ENCODE measurements at regions not wholly inside any gene's neighbourhood (a gene's known extent, or its start where the extent isn't known, plus 50 kb on each side); places are given as distances from the start of the nearest gene placed in this dataset.
"Not testable (repeated sequence)": the region's sequence is repeated elsewhere in the genome, so short reads cannot be mapped to it uniquely, and the experiment has no call there.

DNA sequence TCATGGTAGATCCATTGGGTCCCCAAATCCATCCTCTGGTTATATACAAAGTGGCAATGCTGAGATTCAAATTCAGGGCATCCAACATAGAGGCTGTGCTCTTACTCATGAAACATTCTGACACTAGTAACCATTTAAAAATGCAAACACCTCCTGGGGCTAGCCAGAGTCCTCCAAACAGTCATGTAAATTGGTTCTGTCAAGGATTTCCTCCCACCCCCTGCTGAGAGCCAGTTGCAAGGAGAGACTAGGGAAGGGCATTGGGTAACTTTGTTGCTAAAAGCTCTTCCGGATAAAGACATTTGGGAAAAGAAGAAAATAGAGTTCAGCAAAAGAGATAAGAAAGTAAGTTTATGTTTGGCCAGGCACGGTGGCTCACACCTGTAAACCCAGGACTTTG, 58.3 kb downstream of the ART5 start:
- H3K36me3 ChIP-seq; H3K4me1 ChIP-seq; H3K27me3 ChIP-seq; DNase-seq; H3K4me3 ChIP-seq (ENCODE audit: low read depth, low read length); H3K9me3 ChIP-seq: not testable (repeated sequence)

DNA sequence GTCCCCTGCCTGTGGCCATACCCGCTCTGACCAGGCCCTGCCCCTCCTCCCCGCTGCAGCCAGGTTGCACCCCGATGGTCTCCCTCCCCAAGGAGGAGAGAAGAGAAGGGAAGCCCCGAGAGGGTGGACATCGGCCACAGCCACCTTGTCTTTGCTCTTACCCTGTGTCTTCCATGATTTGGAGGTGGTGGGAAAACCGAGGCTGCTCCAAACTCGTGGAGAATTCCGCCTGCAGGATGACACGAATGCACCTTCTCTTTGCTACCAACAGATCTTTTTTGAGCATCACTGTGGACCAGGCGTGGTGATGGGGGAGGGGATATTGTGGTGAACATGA, 60.4 kb downstream of the ART5 start:
- H3K4me1 ChIP-seq; H3K4me3 ChIP-seq (ENCODE audit: low read depth, low read length); H3K9me3 ChIP-seq; H3K36me3 ChIP-seq; DNase-seq; H3K27me3 ChIP-seq: not testable (repeated sequence)

DNA sequence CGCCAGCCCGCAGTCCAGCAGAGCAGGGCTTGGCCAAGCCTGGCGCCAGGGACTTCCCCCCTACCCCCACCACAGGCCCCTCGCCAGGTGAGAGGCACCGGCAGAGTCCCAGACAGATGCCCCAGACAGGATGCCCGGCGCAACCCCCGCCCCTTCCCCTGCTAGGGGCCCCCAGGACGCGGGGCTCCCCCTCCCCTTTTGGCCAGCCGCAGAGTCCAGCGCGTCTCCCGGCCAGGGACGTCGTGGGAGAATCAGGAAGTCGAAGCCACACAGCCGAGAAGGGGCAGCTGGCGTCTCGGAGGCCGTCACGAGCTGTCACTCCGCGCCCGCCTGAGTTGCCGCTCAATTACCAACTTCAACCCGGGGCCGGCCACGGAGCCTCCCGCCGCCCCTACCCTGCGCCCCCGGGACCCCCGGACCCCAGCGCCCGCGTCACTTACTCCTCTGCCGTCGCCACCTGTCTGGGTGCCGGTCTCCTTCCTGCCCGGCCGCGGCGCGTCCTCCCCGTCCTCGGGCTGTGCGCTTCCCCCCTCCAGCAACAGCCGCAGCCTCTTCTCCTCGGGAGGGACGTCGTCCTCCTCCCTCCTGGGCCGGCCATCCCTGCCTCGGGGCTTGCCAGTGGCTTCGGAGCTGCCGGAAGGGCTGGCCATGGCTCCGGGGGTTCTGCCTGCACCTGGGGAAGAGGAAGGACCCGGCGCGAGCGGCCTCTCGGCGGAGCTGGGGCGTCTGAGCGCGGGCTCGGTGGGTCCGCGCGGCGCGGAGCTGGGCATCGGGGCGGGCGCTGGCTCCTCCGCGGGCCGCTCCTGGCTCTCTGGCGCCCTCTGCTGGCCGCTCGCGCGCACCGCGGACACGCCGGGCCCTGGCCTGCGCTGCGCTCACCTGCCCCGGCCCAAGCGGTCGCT, 61.1 kb downstream of the ART5 start:
- not testable (repeated sequence) for H3K9me3 ChIP-seq; H3K4me3 ChIP-seq (ENCODE audit: low read depth, low read length); H3K27me3 ChIP-seq; H3K4me1 ChIP-seq; H3K36me3 ChIP-seq
- DNase-seq = peak; percentile 45
- TF ChIP-seq, protein P1, sequence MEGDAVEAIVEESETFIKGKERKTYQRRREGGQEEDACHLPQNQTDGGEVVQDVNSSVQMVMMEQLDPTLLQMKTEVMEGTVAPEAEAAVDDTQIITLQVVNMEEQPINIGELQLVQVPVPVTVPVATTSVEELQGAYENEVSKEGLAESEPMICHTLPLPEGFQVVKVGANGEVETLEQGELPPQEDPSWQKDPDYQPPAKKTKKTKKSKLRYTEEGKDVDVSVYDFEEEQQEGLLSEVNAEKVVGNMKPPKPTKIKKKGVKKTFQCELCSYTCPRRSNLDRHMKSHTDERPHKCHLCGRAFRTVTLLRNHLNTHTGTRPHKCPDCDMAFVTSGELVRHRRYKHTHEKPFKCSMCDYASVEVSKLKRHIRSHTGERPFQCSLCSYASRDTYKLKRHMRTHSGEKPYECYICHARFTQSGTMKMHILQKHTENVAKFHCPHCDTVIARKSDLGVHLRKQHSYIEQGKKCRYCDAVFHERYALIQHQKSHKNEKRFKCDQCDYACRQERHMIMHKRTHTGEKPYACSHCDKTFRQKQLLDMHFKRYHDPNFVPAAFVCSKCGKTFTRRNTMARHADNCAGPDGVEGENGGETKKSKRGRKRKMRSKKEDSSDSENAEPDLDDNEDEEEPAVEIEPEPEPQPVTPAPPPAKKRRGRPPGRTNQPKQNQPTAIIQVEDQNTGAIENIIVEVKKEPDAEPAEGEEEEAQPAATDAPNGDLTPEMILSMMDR (IDR thresholded peaks at IDR 0.05; ENCODE audit: low read depth, low read length) = peak; percentile 17; the same call in 1 of the 2 replicates

DNA sequence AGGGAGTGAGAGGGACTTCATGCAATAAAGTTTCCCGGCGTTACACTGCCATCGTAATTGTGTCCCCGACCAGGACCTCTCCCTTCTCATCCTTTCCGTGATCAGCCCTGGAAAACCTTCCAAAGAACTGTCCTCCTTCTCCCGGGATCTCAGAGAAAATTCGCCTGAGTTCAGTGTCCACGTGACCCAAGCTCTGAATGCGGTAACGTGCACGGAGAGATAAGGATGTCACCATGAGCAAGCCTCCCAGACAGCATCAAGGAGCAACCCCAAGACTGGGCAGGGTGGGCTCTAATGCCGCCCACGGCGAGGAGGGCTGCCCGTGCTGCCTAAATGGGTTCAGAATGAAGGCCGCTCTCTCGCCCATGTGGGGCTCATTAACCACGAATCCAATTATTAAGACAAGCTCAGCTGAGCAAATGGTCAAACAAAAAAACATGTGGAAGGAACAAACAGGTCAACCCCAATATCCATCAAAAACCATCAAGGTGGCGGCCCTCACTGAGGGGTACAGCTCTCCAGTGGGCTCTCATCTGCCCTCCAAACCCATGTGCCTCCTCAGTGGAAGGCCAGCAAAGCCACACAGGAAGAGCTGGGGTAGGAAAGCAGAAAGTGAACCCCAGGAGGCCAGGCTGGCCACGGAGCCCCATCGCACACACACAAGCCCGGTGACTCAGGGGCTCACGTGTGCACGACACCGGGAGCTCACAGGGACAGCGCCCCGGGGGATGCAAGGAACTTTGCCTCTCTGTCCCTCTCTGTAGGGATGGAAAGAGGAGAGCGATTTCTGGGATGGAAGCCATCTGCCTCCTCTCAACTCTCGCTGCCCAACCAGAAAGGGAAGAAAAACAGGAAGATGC, 62.0 kb downstream of the ART5 start:
- H3K27me3 ChIP-seq; DNase-seq; H3K4me1 ChIP-seq; H3K36me3 ChIP-seq; H3K4me3 ChIP-seq (ENCODE audit: low read depth, low read length); H3K9me3 ChIP-seq: not testable (repeated sequence)

DNA sequence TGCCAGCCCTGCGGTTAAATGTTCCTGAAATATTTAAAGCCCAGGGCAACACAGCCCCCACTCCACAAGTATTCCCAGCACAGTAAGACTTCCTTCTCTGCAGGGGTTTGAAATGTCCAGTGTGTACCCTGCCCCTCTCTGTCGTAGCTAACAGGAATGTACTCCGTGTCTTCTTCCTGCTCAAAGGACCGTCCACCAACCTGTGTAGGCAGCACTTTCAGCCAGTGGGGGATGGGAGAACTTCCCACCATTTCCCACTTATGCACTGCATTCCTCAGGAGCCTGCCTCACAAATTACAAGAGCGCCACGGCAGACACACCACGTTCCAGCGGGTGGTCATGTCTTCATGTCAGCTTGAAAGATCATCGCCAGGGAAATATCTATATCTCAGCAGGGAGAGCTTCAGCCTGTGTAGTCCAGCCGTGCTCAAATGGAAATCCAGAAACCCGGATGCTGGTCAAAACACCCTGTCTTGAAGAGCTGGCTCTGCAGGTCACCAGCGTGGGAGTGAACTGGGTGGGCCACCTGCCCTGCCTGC, 65.7 kb downstream of the ART5 start:
- H3K27me3 ChIP-seq; H3K36me3 ChIP-seq; DNase-seq; H3K4me1 ChIP-seq; H3K4me3 ChIP-seq (ENCODE audit: low read depth, low read length); H3K9me3 ChIP-seq: not testable (repeated sequence)

DNA sequence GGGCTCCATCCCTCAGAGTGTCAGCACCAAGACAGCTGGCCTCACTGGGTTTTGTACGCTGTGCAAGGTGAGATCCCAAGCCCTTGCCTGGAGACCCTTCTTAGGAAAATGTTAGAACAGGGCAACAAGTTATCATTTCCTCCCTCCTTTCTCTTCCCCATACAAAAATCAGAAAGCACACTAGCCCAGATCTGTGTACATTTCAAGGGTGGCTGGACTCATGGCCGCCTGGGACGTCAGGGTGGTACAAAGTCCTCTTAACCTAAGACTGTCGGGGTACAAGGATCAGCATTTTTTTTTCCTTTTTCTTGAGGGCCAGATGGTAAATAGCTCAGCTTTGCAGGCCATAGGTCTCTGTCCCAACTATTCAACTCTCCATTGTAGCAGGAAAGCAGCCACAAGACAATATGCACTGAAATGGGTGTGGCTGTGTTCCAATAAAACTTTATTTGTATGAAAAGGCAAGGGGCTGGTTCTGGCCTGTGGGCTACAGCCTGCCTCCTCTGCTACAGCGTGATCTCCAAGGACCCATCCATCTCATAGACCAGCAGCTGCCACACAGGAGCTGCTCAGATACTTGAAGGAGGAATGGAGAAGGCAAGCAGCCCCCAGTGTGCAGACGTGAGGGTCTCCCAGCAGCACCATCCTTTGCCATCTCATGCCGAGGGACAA, 68.7 kb downstream of the ART5 start:
- not testable (repeated sequence) for H3K4me3 ChIP-seq (ENCODE audit: low read depth, low read length); H3K9me3 ChIP-seq; DNase-seq; H3K36me3 ChIP-seq; H3K27me3 ChIP-seq; H3K4me1 ChIP-seq

DNA sequence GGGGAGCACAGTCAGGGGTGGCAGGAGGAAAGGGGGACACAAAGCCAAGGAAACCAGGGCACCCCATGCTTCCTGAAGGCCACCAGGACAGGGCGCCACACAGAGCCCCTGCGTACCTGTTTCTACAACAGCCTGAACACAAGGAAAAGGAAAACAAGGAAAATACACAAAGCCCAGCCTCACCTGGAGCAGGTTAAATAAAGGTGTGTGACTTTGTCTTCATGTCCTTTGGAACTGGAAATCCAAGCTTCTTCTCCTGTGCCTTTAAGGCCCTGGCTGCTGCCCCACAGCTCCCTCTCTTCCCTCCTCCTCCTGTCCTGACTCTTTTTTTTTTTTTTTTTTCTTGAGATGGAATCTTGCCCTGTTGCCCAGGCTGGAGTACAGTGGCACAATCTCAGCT, 70.0 kb downstream of the ART5 start:
- not testable (repeated sequence) for H3K4me1 ChIP-seq; H3K4me3 ChIP-seq (ENCODE audit: low read depth, low read length); H3K9me3 ChIP-seq; DNase-seq; H3K36me3 ChIP-seq; H3K27me3 ChIP-seq

DNA sequence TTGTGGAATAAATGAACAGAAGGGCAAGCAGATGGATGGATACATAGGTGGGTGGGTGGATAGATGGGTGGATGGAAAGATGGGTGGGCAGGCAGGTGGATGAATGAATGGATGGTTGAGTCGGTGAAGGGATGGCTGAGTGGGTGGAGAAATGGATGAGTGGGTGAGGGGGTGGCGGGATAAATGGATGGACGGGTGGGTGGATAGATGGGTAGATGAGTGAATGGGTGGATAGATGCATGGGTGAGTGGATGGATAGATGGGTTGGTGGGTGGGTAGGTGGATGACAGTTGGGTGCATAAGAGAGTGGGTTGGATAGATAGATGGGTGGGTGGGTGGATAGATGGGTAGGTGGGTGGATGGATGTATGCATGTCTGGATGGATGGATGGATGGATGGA, 76.0 kb downstream of the ART5 start:
- H3K36me3 ChIP-seq; H3K4me1 ChIP-seq; DNase-seq; H3K4me3 ChIP-seq (ENCODE audit: low read depth, low read length); H3K27me3 ChIP-seq; H3K9me3 ChIP-seq: not testable (repeated sequence)

DNA sequence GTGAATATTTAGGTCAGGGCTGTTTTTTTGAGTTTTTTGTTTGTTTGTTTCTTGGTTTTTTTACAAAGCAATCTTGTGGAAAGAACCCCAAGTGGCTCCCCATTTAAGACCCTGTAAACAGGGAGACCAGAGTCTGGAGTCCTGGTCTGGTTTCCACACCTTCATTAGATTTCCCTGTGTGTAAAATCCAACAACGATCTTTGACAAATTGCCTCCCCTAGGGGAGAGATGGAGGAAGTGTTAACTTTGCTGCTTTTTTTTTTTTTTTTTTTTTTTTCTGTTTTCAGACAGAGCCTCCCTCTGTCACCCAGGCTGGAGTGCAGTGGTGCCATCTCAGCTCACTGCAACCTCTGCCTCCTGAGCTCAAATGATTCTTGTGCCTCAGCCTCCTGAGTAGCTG, 77.4 kb downstream of the ART5 start:
- not testable (repeated sequence) for H3K4me1 ChIP-seq; H3K9me3 ChIP-seq; H3K36me3 ChIP-seq; H3K27me3 ChIP-seq; H3K4me3 ChIP-seq (ENCODE audit: low read depth, low read length); DNase-seq

DNA sequence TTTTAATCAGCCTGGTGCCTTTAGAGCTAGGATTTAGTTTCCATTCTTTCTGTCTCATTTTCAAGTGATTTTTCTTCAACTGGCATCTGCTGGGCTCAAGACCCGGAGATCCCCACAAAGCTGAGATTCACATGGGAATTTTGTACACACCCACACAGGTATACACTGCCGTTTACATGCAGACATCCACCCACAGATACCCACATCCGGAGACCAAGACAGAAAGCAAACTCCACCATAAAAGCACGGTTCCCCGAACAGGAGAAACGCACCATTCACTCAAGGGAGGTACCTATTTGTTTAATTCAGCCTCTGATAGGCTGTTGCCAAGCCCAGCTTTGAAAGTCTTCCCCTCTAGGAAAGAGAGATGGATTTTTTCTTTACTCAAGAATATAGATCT, 87.2 kb downstream of the ART5 start:
- H3K4me1 ChIP-seq; H3K4me3 ChIP-seq (ENCODE audit: low read depth, low read length); H3K36me3 ChIP-seq; DNase-seq; H3K27me3 ChIP-seq; H3K9me3 ChIP-seq: not testable (repeated sequence)

DNA sequence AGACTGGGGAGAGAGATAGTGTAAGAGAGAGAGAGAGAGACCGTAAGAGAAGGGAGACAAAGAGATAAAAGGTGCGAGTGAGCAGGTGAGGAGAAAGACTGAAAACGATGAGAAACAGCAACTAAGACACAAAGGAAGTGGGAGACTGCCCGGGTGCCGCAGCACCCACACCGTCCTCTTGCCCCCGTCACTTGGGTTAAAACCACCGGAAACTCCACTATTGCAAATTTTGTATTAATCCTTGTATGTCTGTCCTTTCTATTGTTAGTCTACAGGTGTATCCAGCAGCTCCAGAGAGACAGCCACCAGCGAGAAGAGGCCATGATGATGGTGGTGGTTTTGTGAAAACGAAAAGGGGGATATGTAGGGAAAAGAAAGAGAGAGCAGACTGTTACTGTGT, 96.8 kb downstream of the ART5 start:
- H3K4me3 ChIP-seq (ENCODE audit: low read depth, low read length); H3K9me3 ChIP-seq; H3K4me1 ChIP-seq; DNase-seq; H3K36me3 ChIP-seq; H3K27me3 ChIP-seq: not testable (repeated sequence)

DNA sequence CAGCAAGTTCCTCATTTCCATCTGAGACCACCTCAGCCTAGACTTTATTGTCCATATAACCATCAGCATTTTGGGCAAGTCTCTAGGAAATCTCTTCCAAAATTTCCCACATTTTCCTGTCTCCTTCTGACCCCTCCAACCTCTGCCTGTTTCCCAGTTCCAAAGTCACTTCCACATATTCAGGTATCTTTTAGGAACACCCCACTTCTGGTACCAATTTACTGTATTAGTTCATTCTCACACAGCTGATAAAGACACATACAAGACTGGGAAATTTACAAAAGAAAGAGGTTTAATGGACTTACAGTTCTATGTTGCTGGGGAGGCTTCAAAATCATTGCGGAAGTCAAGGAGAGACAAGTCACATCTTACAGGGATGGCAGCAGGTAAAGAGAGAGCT, 103.6 kb downstream of the ART5 start:
- not testable (repeated sequence) for H3K9me3 ChIP-seq; H3K4me3 ChIP-seq (ENCODE audit: low read depth, low read length); DNase-seq; H3K27me3 ChIP-seq; H3K36me3 ChIP-seq; H3K4me1 ChIP-seq

DNA sequence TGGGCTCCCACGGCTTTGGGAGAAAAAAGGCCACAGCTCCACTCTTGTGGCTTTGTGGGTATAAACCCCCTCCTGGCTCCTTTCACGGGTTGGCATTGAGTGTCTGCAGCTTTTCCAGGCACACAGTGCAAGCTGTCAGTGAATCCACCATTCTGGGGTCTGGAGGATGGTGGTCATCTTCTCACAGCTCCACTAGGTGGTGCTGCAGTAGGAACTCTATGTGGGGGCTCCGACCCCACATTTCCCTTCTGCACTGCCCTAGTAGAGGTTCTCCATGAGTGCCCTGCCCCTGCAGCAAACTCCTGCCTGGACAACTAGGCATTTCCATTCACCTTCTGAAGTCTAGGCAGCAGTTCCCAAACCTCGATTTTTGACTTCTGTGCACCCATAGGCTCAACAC, 104.5 kb downstream of the ART5 start:
- not testable (repeated sequence) for H3K27me3 ChIP-seq; H3K36me3 ChIP-seq; H3K4me3 ChIP-seq (ENCODE audit: low read depth, low read length); H3K4me1 ChIP-seq; H3K9me3 ChIP-seq; DNase-seq

DNA sequence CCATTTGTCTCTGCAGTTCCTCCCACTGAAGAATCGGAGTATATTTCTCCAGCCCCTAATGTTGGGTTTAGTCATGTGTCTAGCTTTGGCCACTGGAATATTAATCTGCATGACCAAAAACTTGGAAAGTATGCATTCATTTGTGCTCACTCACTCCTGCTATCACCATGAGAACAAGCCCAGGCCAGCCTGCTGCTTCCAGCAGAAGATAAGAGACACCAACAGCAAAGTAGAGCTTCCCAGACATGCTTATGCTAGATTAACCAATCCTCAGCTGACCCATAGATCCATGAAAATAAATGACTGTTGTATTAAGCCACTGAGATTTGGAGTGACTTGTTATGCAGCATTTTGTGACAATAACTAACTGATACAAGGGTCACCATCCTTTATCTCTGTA, 108.8 kb downstream of the ART5 start:
- H3K9me3 ChIP-seq; H3K4me3 ChIP-seq (ENCODE audit: low read depth, low read length); DNase-seq; H3K27me3 ChIP-seq; H3K36me3 ChIP-seq; H3K4me1 ChIP-seq: not testable (repeated sequence)
